ENCODE measurements at regions not wholly inside any gene's neighbourhood (a gene's known extent, or its start where the extent isn't known, plus 50 kb on each side); places are given as distances from the start of the nearest gene placed in this dataset.

DNA sequence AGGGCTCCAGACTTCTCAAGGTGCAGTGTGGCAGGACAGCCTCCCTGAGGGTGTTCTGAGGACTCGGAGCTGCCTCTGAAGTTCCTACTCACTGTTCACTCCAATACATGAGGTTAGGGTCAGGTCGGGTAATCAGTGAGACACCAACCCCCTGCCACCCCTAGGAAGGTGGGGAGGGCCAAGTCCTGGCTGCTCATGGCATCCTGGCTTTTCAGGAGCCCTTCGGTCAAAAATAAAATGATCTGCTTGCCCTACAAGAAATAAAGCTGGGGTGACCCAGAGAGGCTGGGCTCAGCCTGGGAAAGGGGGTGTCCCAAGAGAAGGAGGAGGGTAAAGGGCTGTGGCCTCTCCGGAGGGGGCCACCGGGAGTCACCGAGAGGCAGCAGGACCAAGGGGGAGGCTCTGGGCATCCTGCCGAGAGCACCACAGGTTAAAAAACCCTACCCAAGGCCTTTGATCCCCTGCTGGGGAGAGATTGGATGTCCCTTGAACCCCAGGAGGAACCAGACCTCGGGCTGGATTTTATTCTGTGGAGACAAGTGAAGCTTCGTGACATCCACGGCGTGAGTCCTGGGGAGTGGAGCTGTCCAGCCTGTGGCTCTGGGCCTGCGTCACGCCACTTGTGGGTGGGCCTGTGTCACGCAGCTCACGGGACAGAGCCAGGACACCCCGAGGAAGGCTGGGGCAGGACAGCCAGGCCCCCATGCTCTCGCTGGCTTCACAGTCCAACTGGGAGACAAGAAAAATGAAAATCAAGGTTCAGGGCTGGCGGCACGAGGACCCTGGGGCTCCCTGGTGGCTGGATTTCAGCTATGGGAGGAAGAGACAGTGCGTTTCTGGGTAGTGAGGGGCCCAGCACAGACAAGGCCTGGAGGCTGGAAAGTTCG lies 102.2 kb upstream of the FGF3 start:
- Histone ChIP-seq H3K27ac (ENCODE audit: insufficient read length, low read depth, low read length) (no peak overlapping the region), H2BK15ac (ENCODE audit: low read depth, low read length) (no peak overlapping the region), H3K18ac (ENCODE audit: insufficient read length, low read depth, low read length) (no peak overlapping the region), H3K4me1 (ENCODE audit: insufficient read depth, low read length) (no peaks in the 10 kb centered on the region), H3K79me2 (ENCODE audit: insufficient read depth, low read length) (no peaks in the 10 kb centered on the region), H2AFZ (ENCODE audit: low read length) (no peak overlapping the region), H3K23ac (ENCODE audit: insufficient read length, low read depth, low read length) (no peak overlapping the region), H3K9ac (ENCODE audit: extremely low read depth, insufficient read length, low read length) (no peak overlapping the region), H4K5ac (ENCODE audit: insufficient read length, low read depth, low read length) (no peak overlapping the region), H4K20me1 (ENCODE audit: control insufficient read depth, insufficient read depth, insufficient read length) (no peaks in the 10 kb centered on the region), H3K56ac (ENCODE audit: insufficient read length, low read depth, low read length) (no peak overlapping the region), H2BK12ac (ENCODE audit: insufficient read length, low read depth, low read length) (no peak overlapping the region), H3T11ph (ENCODE audit: low read length) (no peak overlapping the region), H3K4ac (ENCODE audit: low read depth, low read length) (no peak overlapping the region), H4K91ac (ENCODE audit: insufficient read length, low read depth, low read length) (no peak overlapping the region), H2BK20ac (ENCODE audit: low read depth, low read length, poor library complexity, severe bottlenecking) (no peak overlapping the region), H3K23me2 (ENCODE audit: insufficient read length, low read depth, low read length, poor library complexity, severe bottlenecking) (no peaks in the 10 kb centered on the region), H3K14ac (ENCODE audit: insufficient read depth, low read length) (no peak overlapping the region), H3K9me3 (ENCODE audit: control insufficient read depth, low read depth, low read length) (no peaks in the 10 kb centered on the region), H3K4me2 (ENCODE audit: insufficient read depth, insufficient read length, low read length) (no peak overlapping the region), H2AK5ac (ENCODE audit: insufficient read length, low read length) (no peak overlapping the region), H2BK120ac (ENCODE audit: low read depth, low read length, poor library complexity, severe bottlenecking) (no peak overlapping the region), H3K27me3 (ENCODE audit: insufficient read depth, low read length) (no peaks in the 10 kb centered on the region; the same call in 1 of the 2 replicates), H2BK5ac (ENCODE audit: insufficient read length, low read length) (no peak overlapping the region), H3K79me1 (ENCODE audit: insufficient read depth, low read depth, low read length, poor library complexity, severe bottlenecking) (no peaks in the 10 kb centered on the region), H4K8ac (replicated peaks; ENCODE audit: insufficient read length, low read depth, low read length) (no peak overlapping the region)
- no peak for TF ChIP-seq CTCF (conservative IDR thresholded peaks at IDR 0.05)
- H3K9me3 Mint-ChIP-seq, result peaks cover 0 to 8% of the 10 kb centered on the region in 2 experiments; a peak in 1 of 5 replicates
- peaks cover 4 to 7% of the 10 kb centered on the region in 2 experiments; a peak in 3 of 4 replicates for H3K4me1 Mint-ChIP-seq
- no peaks in the 10 kb centered on the region for H3K36me3 Mint-ChIP-seq (ENCODE audit: insufficient read depth in 1 of 3, low read depth in 3 of 3)
- H3K27me3 Mint-ChIP-seq (ENCODE audit: low read depth), result peaks cover 67% of the 10 kb centered on the region
- H3K27ac Mint-ChIP-seq, result no peak overlapping the region
- DNase-seq, result peak; percentile 25
- H3K4me3 Mint-ChIP-seq, result no peak overlapping the region; a peak in 1 of 5 replicates
- WGBS (ENCODE audit: extremely low coverage, insufficient read length, low lambda C conversion rate), result no CpG with 5 or more reads among the region's 21 CpGs
